ENCODE measurements at regions not wholly inside any gene's neighbourhood (a gene's known extent, or its start where the extent isn't known, plus 50 kb on each side); places are given as distances from the start of the nearest gene placed in this dataset.

- Histone ChIP-seq H3K4me2 (ENCODE audit: low read length) (no peak overlapping the region), H3K9me3 (ENCODE audit: insufficient read depth, low read length) (no peaks in the 10 kb centered on the region), H3K36me3 (replicated peaks; ENCODE audit: low read depth, low read length) (no peaks in the 10 kb centered on the region), H3K9ac (ENCODE audit: low read length) (no peak overlapping the region), H3K79me2 (ENCODE audit: low read length) (no peaks in the 10 kb centered on the region), H2AFZ (ENCODE audit: low read depth, low read length) (no peak overlapping the region), H3K27me3 (ENCODE audit: low read depth, low read length) (no peaks in the 10 kb centered on the region), H3K27ac (ENCODE audit: low read length) (no peak overlapping the region), H4K20me1 (ENCODE audit: insufficient read depth, low read length) (no peaks in the 10 kb centered on the region), H3K4me1 (ENCODE audit: low read length) (no peaks in the 10 kb centered on the region), H3K4me3 (ENCODE audit: low read length) (no peak overlapping the region)
- TF ChIP-seq CTCF (IDR thresholded peaks at IDR 0.05; ENCODE audit: low read depth, low read length), result no peak
- TF ChIP-seq EZH2phosphoT487 (IDR thresholded peaks at IDR 0.05; ENCODE audit: low read depth), result no peak
These were observed 122.2 kb upstream of the MAN2A1 start for GRCh38 chr5:109567374-109568044.

- H3K9ac ChIP-seq (ENCODE audit: low read length), result no peak overlapping the region
- no peaks in the 10 kb centered on the region for H3K27me3 ChIP-seq (ENCODE audit: low read depth, low read length)
- H3K27ac ChIP-seq (ENCODE audit: low read length), result no peak overlapping the region
- H2AFZ ChIP-seq (ENCODE audit: low read depth, low read length), result no peak overlapping the region
- H3K9me3 ChIP-seq (ENCODE audit: insufficient read depth, low read length), result no peaks in the 10 kb centered on the region
- no peaks in the 10 kb centered on the region for H3K36me3 ChIP-seq (replicated peaks; ENCODE audit: low read depth, low read length)
- no peak overlapping the region for H3K4me3 ChIP-seq (ENCODE audit: low read length)
- TF ChIP-seq CTCF (IDR thresholded peaks at IDR 0.05; ENCODE audit: low read depth, low read length) (no peak), EZH2phosphoT487 (IDR thresholded peaks at IDR 0.05; ENCODE audit: low read depth) (no peak)
- H3K4me2 ChIP-seq (ENCODE audit: low read length), result no peak overlapping the region
- no peaks in the 10 kb centered on the region for H3K79me2 ChIP-seq (ENCODE audit: low read length)
- no peaks in the 10 kb centered on the region for H4K20me1 ChIP-seq (ENCODE audit: insufficient read depth, low read length)
- no peaks in the 10 kb centered on the region for H3K4me1 ChIP-seq (ENCODE audit: low read length)
These were observed 123.4 kb upstream of the MAN2A1 start for GRCh38 chr5:109566361-109566760.

- H3K36me3 ChIP-seq (replicated peaks; ENCODE audit: low read depth, low read length), result no peaks in the 10 kb centered on the region
- H3K4me3 ChIP-seq (ENCODE audit: low read length), result no peak overlapping the region
- H3K4me1 ChIP-seq (ENCODE audit: low read length), result no peaks in the 10 kb centered on the region
- no peak overlapping the region for H3K27ac ChIP-seq (ENCODE audit: low read length)
- no peak overlapping the region for H2AFZ ChIP-seq (ENCODE audit: low read depth, low read length)
- no peaks in the 10 kb centered on the region for H4K20me1 ChIP-seq (ENCODE audit: insufficient read depth, low read length)
- no peaks in the 10 kb centered on the region for H3K79me2 ChIP-seq (ENCODE audit: low read length)
- H3K9ac ChIP-seq (ENCODE audit: low read length), result no peak overlapping the region
- no peak overlapping the region for H3K4me2 ChIP-seq (ENCODE audit: low read length)
- no peak for TF ChIP-seq EZH2phosphoT487 (IDR thresholded peaks at IDR 0.05; ENCODE audit: low read depth)
- no peak for TF ChIP-seq CTCF (IDR thresholded peaks at IDR 0.05; ENCODE audit: low read depth, low read length)
- H3K9me3 ChIP-seq (ENCODE audit: insufficient read depth, low read length), result no peaks in the 10 kb centered on the region
- H3K27me3 ChIP-seq (ENCODE audit: low read depth, low read length), result no peaks in the 10 kb centered on the region
These were observed 126.0 kb upstream of the MAN2A1 start for GRCh38 chr5:109563739-109564138.

GRCh38 chr5:109563189-109563588 lies 126.5 kb upstream of the MAN2A1 start:
- H3K36me3 ChIP-seq (replicated peaks; ENCODE audit: low read depth, low read length), result no peaks in the 10 kb centered on the region
- no peaks in the 10 kb centered on the region for H3K4me1 ChIP-seq (ENCODE audit: low read length)
- H3K4me2 ChIP-seq (ENCODE audit: low read length), result no peak overlapping the region
- no peak overlapping the region for H3K4me3 ChIP-seq (ENCODE audit: low read length)
- no peak overlapping the region for H2AFZ ChIP-seq (ENCODE audit: low read depth, low read length)
- no peak overlapping the region for H3K9ac ChIP-seq (ENCODE audit: low read length)
- no peak overlapping the region for H3K27ac ChIP-seq (ENCODE audit: low read length)
- no peaks in the 10 kb centered on the region for H4K20me1 ChIP-seq (ENCODE audit: insufficient read depth, low read length)
- no peaks in the 10 kb centered on the region for H3K79me2 ChIP-seq (ENCODE audit: low read length)
- H3K9me3 ChIP-seq (ENCODE audit: insufficient read depth, low read length), result no peaks in the 10 kb centered on the region
- TF ChIP-seq EZH2phosphoT487 (IDR thresholded peaks at IDR 0.05; ENCODE audit: low read depth) (no peak), CTCF (IDR thresholded peaks at IDR 0.05; ENCODE audit: low read depth, low read length) (no peak)
- no peaks in the 10 kb centered on the region for H3K27me3 ChIP-seq (ENCODE audit: low read depth, low read length)
